Activated CD4-positive, alpha-beta T cell treated with anti-CD3 and anti-CD28 coated beads, Interleukin-2, amount 50 U/mL, for 24 hours (primary cell): ENCODE measurements at regions not wholly inside any gene's neighbourhood (a gene's known extent, or its start where the extent isn't known, plus 50 kb on each side); places are given as distances from the start of the nearest gene placed in this dataset.
"Not testable (repeated sequence)": the region's sequence is repeated elsewhere in the genome, so short reads cannot be mapped to it uniquely, and the experiment has no call there.

Experiments used
- DNase-seq, 2 donors: peaks; one replicate each; pipeline ENCODE4 v3.0.0-alpha.2; 2020; ENCODE audit warnings: low read depth in 1 of 2, low spot score in 1 of 2

- DNase-seq = no peak
These were observed 863.3 kb downstream of the TBC1D22A start for GRCh38 chr22:47625531-47626427.

GRCh38 chr22:47625013-47625385, 862.5 kb downstream of the TBC1D22A start:
- no peak for DNase-seq

- DNase-seq = no peak
These were observed 862.0 kb downstream of the TBC1D22A start for GRCh38 chr22:47624252-47625012.

GRCh38 chr22:47623763-47624148, 861.3 kb downstream of the TBC1D22A start:
- DNase-seq = no peak

- DNase-seq = no peak
These were observed 860.8 kb downstream of the TBC1D22A start for GRCh38 chr22:47623066-47623762.

- no peak for DNase-seq
These were observed 860.1 kb downstream of the TBC1D22A start for GRCh38 chr22:47622541-47622940.

- no peak for DNase-seq
These were observed 858.8 kb downstream of the TBC1D22A start for GRCh38 chr22:47621253-47621652.

- no peak for DNase-seq
These were observed 857.9 kb downstream of the TBC1D22A start for GRCh38 chr22:47620391-47620790.

GRCh38 chr22:47619631-47620030, 857.2 kb downstream of the TBC1D22A start:
- DNase-seq = no peak

GRCh38 chr22:47618180-47619010, 855.9 kb downstream of the TBC1D22A start:
- no peak for DNase-seq

GRCh38 chr22:47617186-47617585, 854.7 kb downstream of the TBC1D22A start:
- no peak for DNase-seq

- DNase-seq = no peak
These were observed 854.1 kb downstream of the TBC1D22A start for GRCh38 chr22:47616396-47617020.

GRCh38 chr22:47615051-47615450, 852.6 kb downstream of the TBC1D22A start:
- DNase-seq = no peak

- DNase-seq = no peak
These were observed 851.3 kb downstream of the TBC1D22A start for GRCh38 chr22:47613606-47614350.

GRCh38 chr22:47613181-47613580, 850.7 kb downstream of the TBC1D22A start:
- DNase-seq = not testable (repeated sequence)

GRCh38 chr22:47612311-47612910, 850.0 kb downstream of the TBC1D22A start:
- no peak for DNase-seq

GRCh38 chr22:47610764-47611163, 848.3 kb downstream of the TBC1D22A start:
- DNase-seq = no peak

- no peak for DNase-seq
These were observed 847.8 kb downstream of the TBC1D22A start for GRCh38 chr22:47610281-47610680.

GRCh38 chr22:47609653-47610052, 847.2 kb downstream of the TBC1D22A start:
- no peak for DNase-seq
